Spleen (tissue), 7 donors: ENCODE measurements at regions not wholly inside any gene's neighbourhood (a gene's known extent, or its start where the extent isn't known, plus 50 kb on each side); places are given as distances from the start of the nearest gene placed in this dataset.

ENCODE experiments used
- POLR2A ChIP-seq, 3 donors: fragments of 450-650 bp; IDR thresholded peaks; one replicate each; pipeline ENCODE4 v1.5.1; 2017; ENCODE audit warnings: antibody characterized with exemption in 3 of 3, mild to moderate bottlenecking in 1 of 3
- POLR2AphosphoS5 ChIP-seq, 3 donors: sonication (generic); formaldehyde crosslinking; IDR thresholded peaks; one replicate each; pipeline ENCODE4 v1.5.1; 2017; ENCODE audit warnings: antibody characterized with exemption in 3 of 3
- TF ChIP-seq, protein P1 (sequence below), 11 experiments: fragments of 200-600 bp in 7 of 11; fragments of 450-650 bp in 4 of 11; sonication (generic) in 4 of 11; IDR thresholded peaks in 8 of 11; conservative IDR thresholded peaks in 3 of 11; 1 replicate in 7 of 11; 2 replicates in 4 of 11; pipeline versions ENCODE4 v1.4.0 to v1.8.0; 2016 to 2021; ENCODE audit warnings: antibody characterized with exemption in 11 of 11, inconsistent platforms in 4 of 11, mild to moderate bottlenecking in 1 of 11
- donor health status: DM: no; HTN: no; CAD: no; lungs with moderate emphysema.
- donor health status: DM: no; HTN: no; CAD: no.
- donor health status: DM: no; HTN: no; CAD: no.

DNA sequence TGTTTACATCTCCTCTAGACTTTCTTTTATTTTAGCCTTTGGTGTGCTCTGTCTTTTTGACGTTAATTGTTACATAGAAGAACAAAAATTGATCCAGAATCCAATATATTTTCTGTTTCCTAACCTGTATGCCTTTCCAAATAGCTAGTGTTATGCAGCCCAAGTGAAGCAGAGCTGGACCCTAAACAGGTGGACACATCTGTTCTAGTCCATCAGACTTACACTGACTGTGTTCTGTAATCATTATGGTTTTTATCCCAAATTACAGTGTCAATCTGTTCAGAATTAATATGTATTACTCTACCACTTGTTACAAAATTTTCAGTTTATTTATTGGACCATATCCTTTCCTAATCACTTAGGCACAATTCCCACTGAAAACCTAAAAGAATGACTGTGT is 176.8 kb upstream of the FOXG1 start:
- TF ChIP-seq, protein P1, sequence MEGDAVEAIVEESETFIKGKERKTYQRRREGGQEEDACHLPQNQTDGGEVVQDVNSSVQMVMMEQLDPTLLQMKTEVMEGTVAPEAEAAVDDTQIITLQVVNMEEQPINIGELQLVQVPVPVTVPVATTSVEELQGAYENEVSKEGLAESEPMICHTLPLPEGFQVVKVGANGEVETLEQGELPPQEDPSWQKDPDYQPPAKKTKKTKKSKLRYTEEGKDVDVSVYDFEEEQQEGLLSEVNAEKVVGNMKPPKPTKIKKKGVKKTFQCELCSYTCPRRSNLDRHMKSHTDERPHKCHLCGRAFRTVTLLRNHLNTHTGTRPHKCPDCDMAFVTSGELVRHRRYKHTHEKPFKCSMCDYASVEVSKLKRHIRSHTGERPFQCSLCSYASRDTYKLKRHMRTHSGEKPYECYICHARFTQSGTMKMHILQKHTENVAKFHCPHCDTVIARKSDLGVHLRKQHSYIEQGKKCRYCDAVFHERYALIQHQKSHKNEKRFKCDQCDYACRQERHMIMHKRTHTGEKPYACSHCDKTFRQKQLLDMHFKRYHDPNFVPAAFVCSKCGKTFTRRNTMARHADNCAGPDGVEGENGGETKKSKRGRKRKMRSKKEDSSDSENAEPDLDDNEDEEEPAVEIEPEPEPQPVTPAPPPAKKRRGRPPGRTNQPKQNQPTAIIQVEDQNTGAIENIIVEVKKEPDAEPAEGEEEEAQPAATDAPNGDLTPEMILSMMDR (IDR thresholded peaks at IDR 0.05 in 8 of 11, conservative IDR thresholded peaks at IDR 0.05 in 3 of 11), result no peak
- TF ChIP-seq POLR2A (IDR thresholded peaks at IDR 0.05), result no peak
- TF ChIP-seq POLR2AphosphoS5 (IDR thresholded peaks at IDR 0.05), result no peak
